Panc1 (cell line): ENCODE measurements at regions not wholly inside any gene's neighbourhood (a gene's known extent, or its start where the extent isn't known, plus 50 kb on each side); places are given as distances from the start of the nearest gene placed in this dataset.

Experiments
- ATAC-seq: fragments of 200-7000 bp; cut with Tn5 transposase; 2 replicates; pipeline ENCODE4 v1.9.1; 2020; ENCODE audit warnings: mild to moderate bottlenecking, moderate library complexity
- BruUV-seq: library from RNA; stranded (reverse); fragments of 400-500 nt; replicated peaks from 2 replicates; lab custom pipeline; 2021; lab: Mats Ljungman, UMichigan
- CTCF ChIA-PET: fragments of 300-600 bp; sonication (Branson Sonifier 250); formaldehyde crosslinking; loops from one replicate; lab custom pipeline; 2022; ENCODE audit warnings: antibody characterized with exemption; lab: Charles Lee
- POLR2A ChIA-PET: fragments of 300-600 bp; sonication (Branson Sonifier 250); formaldehyde crosslinking; loops from one replicate; lab custom pipeline; 2022; ENCODE audit warnings: antibody characterized with exemption; lab: Charles Lee
- DNase-seq: peaks from one replicate; pipeline ENCODE4 v3.0.0-alpha.2; 2010; ENCODE audit warnings: low read depth, low spot score
- H3K27ac ChIP-seq: 2 replicates; pipeline ENCODE4 v1.5.1; 2011; ENCODE audit warnings: mild to moderate bottlenecking, low read length, inconsistent platforms
- H3K27me3 ChIP-seq: fragments of 200-500 bp; sonication (Bioruptor generic); 2 replicates; pipeline ENCODE4 v1.6.0; 2014; ENCODE audit warnings: low read length, inconsistent platforms; ENCODE audit not compliant: control insufficient read depth, insufficient read depth
- H3K36me3 ChIP-seq: fragments of 200-500 bp; sonication (Bioruptor generic); 2 replicates; pipeline ENCODE4 v1.5.1; 2014; ENCODE audit warnings: inconsistent platforms, mild to moderate bottlenecking, low read length, moderate library complexity; ENCODE audit not compliant: control insufficient read depth, insufficient read depth
- H3K4me1 ChIP-seq: 2 replicates; pipeline ENCODE4 v1.5.1; 2011; ENCODE audit warnings: inconsistent platforms, mild to moderate bottlenecking, low read length, moderate library complexity; ENCODE audit not compliant: control insufficient read depth, insufficient read depth
- H3K4me3 ChIP-seq, 2 experiments: 2 replicates each; pipeline ENCODE4 v1.5.1; 2011 to 2012; ENCODE audit warnings: low read depth in 2 of 2, low read length in 2 of 2, mild to moderate bottlenecking in 2 of 2, inconsistent platforms in 1 of 2, moderate library complexity in 1 of 2
- H3K9me3 ChIP-seq: fragments of 200-500 bp; sonication (Bioruptor generic); 2 replicates; pipeline ENCODE4 v1.5.1; 2014; ENCODE audit warnings: low read depth, mild to moderate bottlenecking, inconsistent platforms, low read length, moderate library complexity; ENCODE audit not compliant: control insufficient read depth, insufficient read depth
- CTCF ChIP-seq: fragments of 450-650 bp; IDR thresholded peaks from 2 replicates; pipeline ENCODE4 v1.5.1; 2017; ENCODE audit warnings: mild to moderate bottlenecking
- POLR2AphosphoS5 ChIP-seq: IDR thresholded peaks from 2 replicates; pipeline ENCODE4 v1.6.1; 2012; ENCODE audit warnings: mild to moderate bottlenecking, low read depth, low read length, moderate library complexity
- REST ChIP-seq, 2 experiments: IDR thresholded peaks; 2 replicates each; pipeline ENCODE4 v1.6.1; 2011 to 2012; ENCODE audit warnings: low read depth in 2 of 2, control low read depth in 1 of 2, low read length in 1 of 2, mild to moderate bottlenecking in 1 of 2, moderate library complexity in 1 of 2; ENCODE audit not compliant: insufficient read depth in 1 of 2
- SIN3A ChIP-seq: IDR thresholded peaks from 2 replicates; pipeline ENCODE4 v1.6.1; 2012; ENCODE audit warnings: low read depth, mild to moderate bottlenecking, low read length, moderate library complexity, borderline replicate concordance; ENCODE audit not compliant: insufficient read depth
- TCF7L2 ChIP-seq: IDR thresholded peaks from 2 replicates; pipeline ENCODE4 v1.6.1; 2011; ENCODE audit warnings: mild to moderate bottlenecking, low read depth, low read length, inconsistent platforms
- in situ Hi-C: cut with HindIII; loops from 2 replicates; pipeline ENCODE4 v1.10.0; 2016; ENCODE audit warnings: low sequenced_read_pairs, low pct_unique_long_range_greater_than_20kb
- intact Hi-C: fragments of 100-400 bp; cut with micrococcal nuclease; formaldehyde crosslinking; loops from one replicate; pipeline ENCODE4 v1.10.0; 2022; ENCODE audit not compliant: unreplicated experiment

GRCh38 chr4:164591666-164592065 is 162.3 kb upstream of the SMIM31 start:
- H3K9me3 ChIP-seq = no peaks in the 10 kb centered on the region
- TF ChIP-seq SIN3A = no peak
- no peak for TF ChIP-seq TCF7L2
- TF ChIP-seq CTCF = no peak
- no peak for TF ChIP-seq POLR2AphosphoS5
- in situ Hi-C loops = no loop called here
- no peaks in the 10 kb centered on the region for H3K27me3 ChIP-seq
- DNase-seq (no peak), ATAC-seq (no peak)
- POLR2A ChIA-PET = no interaction called here
- no TSS peak for BruUV-seq
- intact Hi-C loops = no loop called here
- no peaks in the 10 kb centered on the region for H3K4me1 ChIP-seq
- no peak overlapping the region for H3K4me3 ChIP-seq
- no peaks in the 10 kb centered on the region for H3K36me3 ChIP-seq
- CTCF ChIA-PET = no interaction called here
- H3K27ac ChIP-seq = no peak overlapping the region

- H3K4me1 ChIP-seq = no peaks in the 10 kb centered on the region
- no peaks in the 10 kb centered on the region for H3K36me3 ChIP-seq
- POLR2A ChIA-PET = no interaction called here
- CTCF ChIA-PET = no interaction called here
- H3K9me3 ChIP-seq = no peaks in the 10 kb centered on the region
- H3K27ac ChIP-seq = no peak overlapping the region
- in situ Hi-C loops = no loop called here
- ATAC-seq (no peak), DNase-seq (no peak)
- no peak for TF ChIP-seq POLR2AphosphoS5
- TF ChIP-seq SIN3A = no peak
- TF ChIP-seq CTCF = no peak
- TF ChIP-seq TCF7L2 = no peak
- TF ChIP-seq REST (IDR thresholded peaks at IDR 0.05; ENCODE audit: insufficient read depth in 1 of 2, low read depth in 2 of 2, low read length in 1 of 2) = no peak
- no peak overlapping the region for H3K4me3 ChIP-seq
- BruUV-seq = no TSS peak
- intact Hi-C loops = no loop called here
- H3K27me3 ChIP-seq = no peaks in the 10 kb centered on the region
Observed at GRCh38 chr4:164595751-164596150, 158.2 kb upstream of the SMIM31 start.
